B cell (primary cell): ENCODE measurements at regions not wholly inside any gene's neighbourhood (a gene's known extent, or its start where the extent isn't known, plus 50 kb on each side); places are given as distances from the start of the nearest gene placed in this dataset.

Experiments used
- EZH2 ChIP-seq: IDR thresholded peaks from 2 replicates; pipeline ENCODE4 v1.6.1; 2012; ENCODE audit warnings: borderline replicate concordance, low read depth, mild to moderate bottlenecking, moderate library complexity, low read length; ENCODE audit not compliant: insufficient read depth, poor library complexity, severe bottlenecking
- TF ChIP-seq, protein P1 (sequence below): fragments of 200-600 bp; IDR thresholded peaks from one replicate; pipeline ENCODE4 v1.8.0; 2022; ENCODE audit warnings: antibody characterized with exemption, mild to moderate bottlenecking

DNA sequence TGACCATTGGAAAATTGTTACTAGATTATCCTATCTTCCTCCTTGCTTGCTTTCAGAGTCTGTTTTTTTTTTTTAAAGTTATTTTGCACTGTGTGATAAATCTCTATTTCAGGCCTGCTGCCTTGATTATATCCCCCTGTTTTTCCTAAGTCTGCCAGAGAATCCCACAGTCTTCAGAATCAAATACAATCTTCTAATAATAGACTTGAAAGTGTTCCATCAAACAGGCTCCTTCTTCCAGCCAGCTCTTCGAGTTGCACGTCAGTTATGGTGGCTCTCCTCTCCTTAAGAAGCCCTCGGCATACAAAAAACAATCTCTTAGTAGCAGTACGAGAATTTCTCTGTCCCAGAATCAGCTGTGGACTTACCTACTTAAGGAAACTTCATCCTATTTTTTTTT is 92.9 kb upstream of the NOX3 start:
- TF ChIP-seq, protein P1, sequence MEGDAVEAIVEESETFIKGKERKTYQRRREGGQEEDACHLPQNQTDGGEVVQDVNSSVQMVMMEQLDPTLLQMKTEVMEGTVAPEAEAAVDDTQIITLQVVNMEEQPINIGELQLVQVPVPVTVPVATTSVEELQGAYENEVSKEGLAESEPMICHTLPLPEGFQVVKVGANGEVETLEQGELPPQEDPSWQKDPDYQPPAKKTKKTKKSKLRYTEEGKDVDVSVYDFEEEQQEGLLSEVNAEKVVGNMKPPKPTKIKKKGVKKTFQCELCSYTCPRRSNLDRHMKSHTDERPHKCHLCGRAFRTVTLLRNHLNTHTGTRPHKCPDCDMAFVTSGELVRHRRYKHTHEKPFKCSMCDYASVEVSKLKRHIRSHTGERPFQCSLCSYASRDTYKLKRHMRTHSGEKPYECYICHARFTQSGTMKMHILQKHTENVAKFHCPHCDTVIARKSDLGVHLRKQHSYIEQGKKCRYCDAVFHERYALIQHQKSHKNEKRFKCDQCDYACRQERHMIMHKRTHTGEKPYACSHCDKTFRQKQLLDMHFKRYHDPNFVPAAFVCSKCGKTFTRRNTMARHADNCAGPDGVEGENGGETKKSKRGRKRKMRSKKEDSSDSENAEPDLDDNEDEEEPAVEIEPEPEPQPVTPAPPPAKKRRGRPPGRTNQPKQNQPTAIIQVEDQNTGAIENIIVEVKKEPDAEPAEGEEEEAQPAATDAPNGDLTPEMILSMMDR: no peak
- TF ChIP-seq EZH2: no peak
